GM21360 (cell line): ENCODE measurements at regions not wholly inside any gene's neighbourhood (a gene's known extent, or its start where the extent isn't known, plus 50 kb on each side); places are given as distances from the start of the nearest gene placed in this dataset.

Experiments
- ATAC-seq: cut with Tn5 transposase; IDR thresholded peaks from one replicate; pipeline ENCODE4 v1.9.1; 2021; ENCODE audit warnings: mild to moderate bottlenecking, moderate library complexity; ENCODE audit not compliant: unreplicated experiment

- ATAC-seq = no peak
Measured at GRCh38 chr15:81987628-81988027, 58.2 kb downstream of the MEX3B start.

GRCh38 chr15:81983497-81983896 is 62.3 kb downstream of the MEX3B start:
- no peak for ATAC-seq

- ATAC-seq = no peak
Measured at GRCh38 chr15:81982808-81983207, 63.0 kb downstream of the MEX3B start.

GRCh38 chr15:81981908-81982307 is 63.9 kb downstream of the MEX3B start:
- no peak for ATAC-seq

GRCh38 chr15:81977464-81977863 is 68.4 kb downstream of the MEX3B start:
- no peak for ATAC-seq

- no peak for ATAC-seq
Measured at GRCh38 chr15:81968691-81969090, 77.1 kb downstream of the MEX3B start.

- ATAC-seq = no peak
Measured at GRCh38 chr15:81966631-81967030, 79.2 kb downstream of the MEX3B start.

GRCh38 chr15:81962482-81962881 is 83.3 kb downstream of the MEX3B start:
- ATAC-seq = no peak

- ATAC-seq = no peak
Measured at GRCh38 chr15:81959196-81959595, 86.6 kb downstream of the MEX3B start.

GRCh38 chr15:81957698-81958097 is 88.1 kb downstream of the MEX3B start:
- no peak for ATAC-seq

- no peak for ATAC-seq
Measured at GRCh38 chr15:81955382-81956062, 90.3 kb downstream of the MEX3B start.

- ATAC-seq = no peak
Measured at GRCh38 chr15:81954158-81954783, 91.5 kb downstream of the MEX3B start.

GRCh38 chr15:81950841-81951414 is 94.9 kb downstream of the MEX3B start:
- ATAC-seq = no peak

- ATAC-seq = no peak
Measured at GRCh38 chr15:81948751-81949150, 97.1 kb downstream of the MEX3B start.

GRCh38 chr15:81948222-81948621 is 97.6 kb downstream of the MEX3B start:
- ATAC-seq = no peak

- no peak for ATAC-seq
Measured at GRCh38 chr15:81947548-81947947, 98.3 kb downstream of the MEX3B start.

- ATAC-seq = no peak
Measured at GRCh38 chr15:81945014-81945615, 100.7 kb downstream of the MEX3B start.

- no peak for ATAC-seq
Measured at GRCh38 chr15:81942655-81943195, 103.1 kb downstream of the MEX3B start.

- no peak for ATAC-seq
Measured at GRCh38 chr15:81942157-81942556, 103.7 kb downstream of the MEX3B start.

GRCh38 chr15:81941479-81941878 is 104.3 kb downstream of the MEX3B start:
- no peak for ATAC-seq
